Left lung (tissue), 4 donors: ENCODE measurements at regions not wholly inside any gene's neighbourhood (a gene's known extent, or its start where the extent isn't known, plus 50 kb on each side); places are given as distances from the start of the nearest gene placed in this dataset.

Source experiments
- ATAC-seq: fragments of 200-7000 bp; cut with Tn5 transposase; one replicate; pipeline ENCODE4 v1.9.1; 2020; ENCODE audit warnings: moderate library complexity
- DNase-seq, 4 donors: peaks; one replicate each; pipeline ENCODE4 v3.0.0-alpha.2; 2013 to 2020
- H3K27ac ChIP-seq, 2 donors: fragments of 200-600 bp; sonication (generic) in 1 of 2; one replicate each; pipeline versions ENCODE4 v1.5.0 to v1.8.0; 2020 to 2021
- H3K27me3 ChIP-seq, 2 donors: fragments of 200-600 bp; sonication (generic) in 1 of 2; one replicate each; pipeline versions ENCODE4 v1.5.0 to v1.8.0; 2020 to 2021
- H3K36me3 ChIP-seq, 2 donors: fragments of 200-600 bp; sonication (generic) in 1 of 2; one replicate each; pipeline versions ENCODE4 v1.5.0 to v1.8.0; 2020 to 2021
- H3K4me1 ChIP-seq, 2 donors: fragments of 200-600 bp; one replicate each; pipeline ENCODE4 v1.8.0; 2021
- H3K4me3 ChIP-seq, 2 donors: fragments of 200-600 bp; sonication (generic) in 1 of 2; one replicate each; pipeline versions ENCODE4 v1.5.0 to v1.8.0; 2020 to 2021; ENCODE audit warnings: mild to moderate bottlenecking in 1 of 2
- H3K9me3 ChIP-seq, 2 donors: fragments of 200-600 bp; sonication (generic) in 1 of 2; one replicate each; pipeline versions ENCODE4 v1.5.0 to v1.8.0; 2020 to 2021
- CTCF ChIP-seq, 2 donors: fragments of 200-600 bp; sonication (generic) in 1 of 2; IDR thresholded peaks; one replicate each; pipeline versions ENCODE4 v1.5.0 to v1.8.0; 2021; ENCODE audit warnings: antibody characterized with exemption in 2 of 2
- intact Hi-C, 2 donors: fragments of 100-400 bp; cut with DNase I; formaldehyde crosslinking; loops; one replicate each; pipeline versions ENCODE4 v1.11.2 to v1.14.2; 2022
- donor health status: DM: no; HTN: yes; CAD: no.
- donor health status: DM: no; HTN: no; CAD: no.

GRCh38 chr1:167152192-167152876, 58.5 kb downstream of the STYXL2 start:
- H3K27me3 ChIP-seq, result no peaks in the 10 kb centered on the region

GRCh38 chr1:167156466-167156865, 62.6 kb downstream of the STYXL2 start:
- Histone ChIP-seq H3K9me3 (no peaks in the 10 kb centered on the region), H3K4me3 (no peak overlapping the region), H3K4me1 (no peaks in the 10 kb centered on the region), H3K27me3 (no peaks in the 10 kb centered on the region), H3K36me3 (no peaks in the 10 kb centered on the region), H3K27ac (no peak overlapping the region)
- DNase-seq (no peak), ATAC-seq (no peak)
- intact Hi-C loops, result no loop called here
- TF ChIP-seq CTCF (IDR thresholded peaks at IDR 0.05), result no peak

More at GRCh38 chr1:167152192-167152876, 58.5 kb downstream of the STYXL2 start:
- no peak for ATAC-seq
- H3K9me3 ChIP-seq, result peaks cover 0 to 3% of the 10 kb centered on the region in 2 donors
- H3K27ac ChIP-seq, result no peak overlapping the region
- intact Hi-C loops, result no loop called here
- no peaks in the 10 kb centered on the region for H3K4me1 ChIP-seq
- no peak for DNase-seq
- no peak overlapping the region for H3K4me3 ChIP-seq
- TF ChIP-seq CTCF (IDR thresholded peaks at IDR 0.05), result no peak
- no peaks in the 10 kb centered on the region for H3K36me3 ChIP-seq

- Histone ChIP-seq H3K4me1 (no peaks in the 10 kb centered on the region), H3K36me3 (no peaks in the 10 kb centered on the region), H3K9me3 (no peaks in the 10 kb centered on the region), H3K4me3 (no peak overlapping the region), H3K27ac (no peak overlapping the region), H3K27me3 (no peaks in the 10 kb centered on the region)
- ATAC-seq (no peak), DNase-seq (no peak)
- no peak for TF ChIP-seq CTCF (IDR thresholded peaks at IDR 0.05)
- intact Hi-C loops, result no loop called here
Measured at GRCh38 chr1:167157114-167157513, 63.2 kb downstream of the STYXL2 start.

- no peak for DNase-seq
- no peak overlapping the region for H3K4me3 ChIP-seq
- no peaks in the 10 kb centered on the region for H3K27me3 ChIP-seq
- intact Hi-C loops, result no loop called here
- H3K9me3 ChIP-seq, result no peaks in the 10 kb centered on the region
- no peaks in the 10 kb centered on the region for H3K36me3 ChIP-seq
- ATAC-seq, result no peak
- no peak overlapping the region for H3K27ac ChIP-seq
- TF ChIP-seq CTCF (IDR thresholded peaks at IDR 0.05), result no peak
- no peaks in the 10 kb centered on the region for H3K4me1 ChIP-seq
Measured at GRCh38 chr1:167158111-167158812, 62.4 kb upstream of the POU2F1 start.

GRCh38 chr1:167158813-167159275, 61.8 kb upstream of the POU2F1 start:
- H3K27me3 ChIP-seq, result no peaks in the 10 kb centered on the region
- no peak for TF ChIP-seq CTCF (IDR thresholded peaks at IDR 0.05)
- H3K27ac ChIP-seq, result no peak overlapping the region
- no peak for ATAC-seq
- no peaks in the 10 kb centered on the region for H3K4me1 ChIP-seq
- DNase-seq, result no peak
- H3K36me3 ChIP-seq, result no peaks in the 10 kb centered on the region
- intact Hi-C loops, result no loop called here
- H3K4me3 ChIP-seq, result no peak overlapping the region
- H3K9me3 ChIP-seq, result no peaks in the 10 kb centered on the region
